HG03196 (cell line): ENCODE measurements at regions not wholly inside any gene's neighbourhood (a gene's known extent, or its start where the extent isn't known, plus 50 kb on each side); places are given as distances from the start of the nearest gene placed in this dataset.
"Not testable (repeated sequence)": the region's sequence is repeated elsewhere in the genome, so short reads cannot be mapped to it uniquely, and the experiment has no call there.

ENCODE experiments used
- ATAC-seq: cut with Tn5 transposase; IDR thresholded peaks from one replicate; pipeline ENCODE4 v1.9.1; 2021; ENCODE audit not compliant: unreplicated experiment

- no peak for ATAC-seq
Measured at GRCh38 chr4:28443371-28443770, 1582.7 kb downstream of the STIM2 start.

- no peak for ATAC-seq
Measured at GRCh38 chr4:28443801-28444412, 1583.3 kb downstream of the STIM2 start.

GRCh38 chr4:28444886-28445496 lies 1584.3 kb downstream of the STIM2 start:
- ATAC-seq = no peak

- no peak for ATAC-seq
Measured at GRCh38 chr4:28449085-28449484, 1588.4 kb downstream of the STIM2 start.

GRCh38 chr4:28451346-28451745 lies 1590.7 kb downstream of the STIM2 start:
- ATAC-seq = no peak

GRCh38 chr4:28462766-28463700 lies 1602.4 kb downstream of the STIM2 start:
- no peak for ATAC-seq

- no peak for ATAC-seq
Measured at GRCh38 chr4:28464823-28465222, 1604.2 kb downstream of the STIM2 start.

GRCh38 chr4:28466886-28467285 lies 1606.2 kb downstream of the STIM2 start:
- not testable (repeated sequence) for ATAC-seq

GRCh38 chr4:28469387-28469786 lies 1608.7 kb downstream of the STIM2 start:
- no peak for ATAC-seq

GRCh38 chr4:28469886-28470285 lies 1609.2 kb downstream of the STIM2 start:
- ATAC-seq = no peak

GRCh38 chr4:28475381-28475780 lies 1614.7 kb downstream of the STIM2 start:
- no peak for ATAC-seq

- no peak for ATAC-seq
Measured at GRCh38 chr4:28479666-28480065, 1619.0 kb downstream of the STIM2 start.

- ATAC-seq = no peak
Measured at GRCh38 chr4:28481565-28481964, 1620.9 kb downstream of the STIM2 start.

GRCh38 chr4:28482580-28483270 lies 1622.1 kb downstream of the STIM2 start:
- no peak for ATAC-seq

- no peak for ATAC-seq
Measured at GRCh38 chr4:28488021-28488420, 1627.4 kb downstream of the STIM2 start.

GRCh38 chr4:28490669-28491068 lies 1630.0 kb downstream of the STIM2 start:
- ATAC-seq = no peak

- ATAC-seq = no peak
Measured at GRCh38 chr4:28505064-28505463, 1644.4 kb downstream of the STIM2 start.

- ATAC-seq = no peak
Measured at GRCh38 chr4:28508636-28509035, 1648.0 kb downstream of the STIM2 start.

GRCh38 chr4:28514766-28515165 lies 1654.1 kb downstream of the STIM2 start:
- not testable (repeated sequence) for ATAC-seq

- ATAC-seq = no peak
Measured at GRCh38 chr4:28518561-28519165, 1658.0 kb downstream of the STIM2 start.

GRCh38 chr4:28523681-28524190 lies 1663.1 kb downstream of the STIM2 start:
- no peak for ATAC-seq
